ENCODE measurements at regions not wholly inside any gene's neighbourhood (a gene's known extent, or its start where the extent isn't known, plus 50 kb on each side); places are given as distances from the start of the nearest gene placed in this dataset.

DNA sequence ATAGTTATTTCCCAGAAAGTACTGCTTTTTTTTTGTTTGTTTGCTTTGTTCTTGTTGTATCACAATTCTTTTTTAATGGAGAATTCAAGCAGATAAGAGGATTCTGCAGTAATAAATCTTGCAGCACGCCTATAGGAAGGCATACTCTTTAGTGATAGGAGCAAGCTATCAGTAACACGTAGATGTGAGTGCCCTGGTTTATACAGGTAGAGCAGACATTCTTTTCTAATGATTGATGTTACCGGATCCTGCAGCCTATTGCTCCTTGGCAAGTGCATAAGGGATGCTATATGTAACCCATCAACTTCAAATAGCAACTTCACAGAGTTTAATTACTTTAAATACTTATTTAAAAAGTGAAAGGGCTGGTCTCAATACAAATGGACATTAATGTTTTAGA lies 834.2 kb upstream of the GCFC2 start:
- TF ChIP-seq POLR2A (IDR thresholded peaks at IDR 0.05; ENCODE audit: low read depth, low read length) (no peak), JUN (IDR thresholded peaks at IDR 0.05; ENCODE audit: borderline replicate concordance, insufficient read depth, insufficient read length, low read depth) (no peak), EZH2 (IDR thresholded peaks at IDR 0.05; ENCODE audit: borderline replicate concordance, low read depth, low read length, severe bottlenecking) (no peak), POLR2AphosphoS5 (IDR thresholded peaks at IDR 0.05; ENCODE audit: insufficient read depth, low read depth, low read length) (no peak), GATA2 (IDR thresholded peaks at IDR 0.05; ENCODE audit: insufficient read depth, insufficient read length, low read depth, low read length) (no peak), FOS (IDR thresholded peaks at IDR 0.05; ENCODE audit: borderline replicate concordance, insufficient read depth, low read length) (no peak)
- TF ChIP-seq, protein P1, sequence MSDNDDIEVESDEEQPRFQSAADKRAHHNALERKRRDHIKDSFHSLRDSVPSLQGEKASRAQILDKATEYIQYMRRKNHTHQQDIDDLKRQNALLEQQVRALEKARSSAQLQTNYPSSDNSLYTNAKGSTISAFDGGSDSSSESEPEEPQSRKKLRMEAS (IDR thresholded peaks at IDR 0.05; ENCODE audit: insufficient read depth, insufficient read length): no peak
- TF ChIP-seq, protein P2, sequence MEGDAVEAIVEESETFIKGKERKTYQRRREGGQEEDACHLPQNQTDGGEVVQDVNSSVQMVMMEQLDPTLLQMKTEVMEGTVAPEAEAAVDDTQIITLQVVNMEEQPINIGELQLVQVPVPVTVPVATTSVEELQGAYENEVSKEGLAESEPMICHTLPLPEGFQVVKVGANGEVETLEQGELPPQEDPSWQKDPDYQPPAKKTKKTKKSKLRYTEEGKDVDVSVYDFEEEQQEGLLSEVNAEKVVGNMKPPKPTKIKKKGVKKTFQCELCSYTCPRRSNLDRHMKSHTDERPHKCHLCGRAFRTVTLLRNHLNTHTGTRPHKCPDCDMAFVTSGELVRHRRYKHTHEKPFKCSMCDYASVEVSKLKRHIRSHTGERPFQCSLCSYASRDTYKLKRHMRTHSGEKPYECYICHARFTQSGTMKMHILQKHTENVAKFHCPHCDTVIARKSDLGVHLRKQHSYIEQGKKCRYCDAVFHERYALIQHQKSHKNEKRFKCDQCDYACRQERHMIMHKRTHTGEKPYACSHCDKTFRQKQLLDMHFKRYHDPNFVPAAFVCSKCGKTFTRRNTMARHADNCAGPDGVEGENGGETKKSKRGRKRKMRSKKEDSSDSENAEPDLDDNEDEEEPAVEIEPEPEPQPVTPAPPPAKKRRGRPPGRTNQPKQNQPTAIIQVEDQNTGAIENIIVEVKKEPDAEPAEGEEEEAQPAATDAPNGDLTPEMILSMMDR (IDR thresholded peaks at IDR 0.05; ENCODE audit: extremely low read depth in 1 of 2, insufficient read depth in 1 of 2, low read depth in 1 of 2, low read length in 2 of 2): no peak
- no peaks in the 10 kb centered on the region for H3K9me1 ChIP-seq (replicated peaks; ENCODE audit: control insufficient read depth, extremely low read depth, insufficient read depth, low read length)
- no TSS peak for BruUV-seq (replicated peaks)
- no peak overlapping the region for H3K4me3 ChIP-seq (replicated peaks in 1 of 3; ENCODE audit: insufficient read depth in 1 of 3, low read depth in 1 of 3, low read length in 3 of 3)
- no peak overlapping the region for H3K27ac ChIP-seq (ENCODE audit: insufficient read depth, low read depth, low read length)
- intact Hi-C loops (cut with micrococcal nuclease) (no loop called here), dilution Hi-C loops (cut with MboI; ENCODE audit: extremely low pct_ligation_motif_present, low sequenced_read_pairs) (no loop called here)
- DNase-seq (ENCODE audit: low read depth, low spot score) (no peak), FAIRE-seq (no peak)
- CTCF ChIA-PET: no interaction called here
- no peaks in the 10 kb centered on the region for H3K79me2 ChIP-seq (ENCODE audit: control insufficient read depth, insufficient read depth, low read length)
- H3K36me3 ChIP-seq (ENCODE audit: control insufficient read depth in 2 of 2, extremely low read depth in 1 of 2, insufficient read depth in 2 of 2, low read length in 2 of 2): no peaks in the 10 kb centered on the region
- H4K20me1 ChIP-seq (replicated peaks; ENCODE audit: control insufficient read depth, extremely low read depth, insufficient read depth, low read length): no peaks in the 10 kb centered on the region
- POLR2A ChIA-PET: no interaction called here
- H3K27me3 ChIP-seq (ENCODE audit: control insufficient read depth in 2 of 2, insufficient read depth in 2 of 2, low read length in 2 of 2): no peaks in the 10 kb centered on the region
- H3K4me2 ChIP-seq (ENCODE audit: insufficient read depth, low read length): no peak overlapping the region
- no peaks in the 10 kb centered on the region for H3K9me3 ChIP-seq (replicated peaks; ENCODE audit: control insufficient read depth, insufficient read depth, low read length)
- no peak overlapping the region for H3K9ac ChIP-seq (replicated peaks; ENCODE audit: extremely low read depth, insufficient read depth, low read length)
- H3K4me1 ChIP-seq (ENCODE audit: control insufficient read depth, extremely low read depth, insufficient read depth, low read length): no peaks in the 10 kb centered on the region
- H2AFZ ChIP-seq (ENCODE audit: low read depth, low read length): no peak overlapping the region

Measured in endothelial cell of umbilical vein (primary cell).